Ovary (tissue), 3 donors: ENCODE measurements at regions not wholly inside any gene's neighbourhood (a gene's known extent, or its start where the extent isn't known, plus 50 kb on each side); places are given as distances from the start of the nearest gene placed in this dataset.

Source experiments
- EP300 ChIP-seq: sonication (generic); formaldehyde crosslinking; IDR thresholded peaks from one replicate; pipeline ENCODE4 v1.6.1; 2017; ENCODE audit warnings: antibody characterized with exemption
- POLR2A ChIP-seq: fragments of 450-650 bp; IDR thresholded peaks from one replicate; pipeline ENCODE4 v1.6.1; 2017; ENCODE audit warnings: antibody characterized with exemption, mild to moderate bottlenecking, moderate library complexity
- TF ChIP-seq, protein P1 (sequence below), 3 donors: fragments of 450-650 bp in 2 of 3; fragments of 200-600 bp in 1 of 3; IDR thresholded peaks; one replicate each; pipeline versions ENCODE4 v1.5.1 to v1.8.0; 2016 to 2022; ENCODE audit warnings: antibody characterized with exemption in 3 of 3, mild to moderate bottlenecking in 1 of 3
- donor health status: DM: no; HTN: no; CAD: no.

DNA sequence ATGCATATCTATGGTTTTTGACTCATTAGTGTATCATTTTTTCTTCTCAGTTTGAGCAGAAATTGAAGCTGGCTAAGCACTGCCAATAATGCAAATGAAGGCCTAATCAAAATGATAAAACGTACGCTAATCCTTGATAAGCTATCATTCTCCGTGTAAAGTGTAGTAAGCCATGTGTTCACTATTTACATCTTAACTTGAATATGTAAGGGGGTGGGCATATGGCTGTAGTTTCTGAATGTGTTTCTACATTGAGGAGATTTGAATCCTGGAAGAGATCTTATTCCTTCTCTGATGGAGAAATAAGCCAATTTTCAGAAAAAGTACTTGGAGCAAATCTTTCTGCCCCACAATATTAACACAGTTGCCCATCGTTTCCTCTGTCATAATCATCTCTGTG, 351.8 kb upstream of the ANO3 start:
- TF ChIP-seq, protein P1, sequence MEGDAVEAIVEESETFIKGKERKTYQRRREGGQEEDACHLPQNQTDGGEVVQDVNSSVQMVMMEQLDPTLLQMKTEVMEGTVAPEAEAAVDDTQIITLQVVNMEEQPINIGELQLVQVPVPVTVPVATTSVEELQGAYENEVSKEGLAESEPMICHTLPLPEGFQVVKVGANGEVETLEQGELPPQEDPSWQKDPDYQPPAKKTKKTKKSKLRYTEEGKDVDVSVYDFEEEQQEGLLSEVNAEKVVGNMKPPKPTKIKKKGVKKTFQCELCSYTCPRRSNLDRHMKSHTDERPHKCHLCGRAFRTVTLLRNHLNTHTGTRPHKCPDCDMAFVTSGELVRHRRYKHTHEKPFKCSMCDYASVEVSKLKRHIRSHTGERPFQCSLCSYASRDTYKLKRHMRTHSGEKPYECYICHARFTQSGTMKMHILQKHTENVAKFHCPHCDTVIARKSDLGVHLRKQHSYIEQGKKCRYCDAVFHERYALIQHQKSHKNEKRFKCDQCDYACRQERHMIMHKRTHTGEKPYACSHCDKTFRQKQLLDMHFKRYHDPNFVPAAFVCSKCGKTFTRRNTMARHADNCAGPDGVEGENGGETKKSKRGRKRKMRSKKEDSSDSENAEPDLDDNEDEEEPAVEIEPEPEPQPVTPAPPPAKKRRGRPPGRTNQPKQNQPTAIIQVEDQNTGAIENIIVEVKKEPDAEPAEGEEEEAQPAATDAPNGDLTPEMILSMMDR (IDR thresholded peaks at IDR 0.05): no peak
- TF ChIP-seq POLR2A (no peak), EP300 (no peak)
